GM19328 (cell line): ENCODE measurements at regions not wholly inside any gene's neighbourhood (a gene's known extent, or its start where the extent isn't known, plus 50 kb on each side); places are given as distances from the start of the nearest gene placed in this dataset.
"Not testable (repeated sequence)": the region's sequence is repeated elsewhere in the genome, so short reads cannot be mapped to it uniquely, and the experiment has no call there.

Experiments used
- ATAC-seq: cut with Tn5 transposase; IDR thresholded peaks from one replicate; pipeline ENCODE4 v1.9.1; 2021; ENCODE audit warnings: mild to moderate bottlenecking, moderate library complexity; ENCODE audit not compliant: unreplicated experiment

- no peak for ATAC-seq
These were observed 91.9 kb downstream of the FCRL5 start for GRCh38 chr1:157460381-157460780.

GRCh38 chr1:157457279-157457678 lies 95.0 kb downstream of the FCRL5 start:
- no peak for ATAC-seq

DNA sequence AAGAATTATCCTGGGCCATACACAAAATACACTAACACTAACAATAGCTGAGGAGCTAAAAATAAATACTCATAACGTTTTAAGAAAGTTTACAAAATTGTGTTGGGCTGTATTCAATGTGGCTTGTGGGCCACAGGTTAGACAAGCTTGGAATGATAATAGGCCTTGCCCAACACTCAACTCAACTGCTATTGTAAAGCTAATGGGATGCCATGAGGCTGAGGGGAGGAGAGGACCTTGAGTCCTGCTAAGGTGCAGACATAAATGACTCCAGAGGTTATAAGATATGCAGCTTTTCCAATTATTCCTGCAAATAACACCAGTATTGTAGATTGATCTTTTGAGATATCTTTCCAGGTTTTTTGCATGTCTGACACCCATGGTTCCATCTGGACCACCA lies 97.0 kb downstream of the FCRL5 start:
- ATAC-seq = no peak

DNA sequence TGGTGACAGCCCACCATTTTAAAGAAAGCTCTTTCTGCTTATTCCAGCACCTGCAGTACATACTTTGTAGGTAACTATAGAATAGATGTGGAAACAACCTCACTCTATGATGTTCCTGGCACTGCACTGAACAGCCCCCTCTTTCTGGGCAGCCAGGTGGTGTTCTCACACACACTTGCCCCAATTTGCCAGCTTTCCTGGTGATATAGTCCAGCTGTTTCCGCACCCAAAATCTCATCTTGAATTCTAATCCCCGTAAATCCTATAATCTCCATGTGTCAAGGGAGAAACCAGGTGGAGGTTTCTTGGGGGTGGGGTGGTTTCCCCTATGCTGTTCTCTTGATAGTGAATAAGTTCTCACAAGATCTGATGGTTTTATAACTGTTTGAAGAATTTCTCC lies 102.2 kb downstream of the FCRL5 start:
- no peak for ATAC-seq

DNA sequence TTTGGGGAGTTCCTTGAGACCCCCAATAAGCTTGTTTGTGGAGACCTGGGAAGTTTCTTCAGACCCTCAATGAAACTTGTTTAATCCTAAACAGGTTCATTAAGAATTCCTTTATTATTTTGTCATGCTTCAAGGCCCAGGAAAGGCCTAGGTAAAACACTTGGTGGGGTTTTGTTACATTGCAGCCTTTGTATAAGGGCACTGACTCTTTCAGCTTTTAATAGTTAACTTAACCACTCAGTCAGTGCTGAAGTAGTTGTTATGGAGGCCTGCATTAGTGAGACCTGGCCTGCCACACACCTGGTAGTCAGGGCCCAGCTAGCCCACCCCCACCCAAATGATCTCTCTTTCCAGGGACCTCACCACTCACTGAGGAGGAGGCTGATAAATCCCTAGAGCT lies 103.7 kb downstream of the FCRL5 start:
- ATAC-seq = no peak

DNA sequence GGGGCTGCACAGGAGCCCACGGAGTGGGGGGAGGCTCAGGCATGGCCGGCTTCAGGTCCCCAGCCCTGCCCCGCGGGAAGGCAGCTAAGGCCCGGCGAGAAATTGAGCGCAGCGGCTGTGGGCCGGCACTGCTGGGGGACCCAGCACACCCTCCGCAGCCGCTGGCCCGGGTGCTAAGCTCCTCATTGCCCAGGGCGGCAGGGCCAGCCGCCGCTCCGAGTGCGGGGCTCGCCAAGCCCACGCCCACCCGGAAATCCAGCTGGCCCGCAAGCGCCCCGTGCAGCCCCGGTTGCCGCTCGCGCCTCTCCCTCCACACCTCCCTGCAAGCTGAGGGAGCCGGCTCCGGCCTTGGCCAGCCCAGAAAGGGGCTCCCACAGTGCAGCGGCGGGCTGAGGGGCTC lies 106.0 kb downstream of the FCRL5 start:
- ATAC-seq = not testable (repeated sequence)

DNA sequence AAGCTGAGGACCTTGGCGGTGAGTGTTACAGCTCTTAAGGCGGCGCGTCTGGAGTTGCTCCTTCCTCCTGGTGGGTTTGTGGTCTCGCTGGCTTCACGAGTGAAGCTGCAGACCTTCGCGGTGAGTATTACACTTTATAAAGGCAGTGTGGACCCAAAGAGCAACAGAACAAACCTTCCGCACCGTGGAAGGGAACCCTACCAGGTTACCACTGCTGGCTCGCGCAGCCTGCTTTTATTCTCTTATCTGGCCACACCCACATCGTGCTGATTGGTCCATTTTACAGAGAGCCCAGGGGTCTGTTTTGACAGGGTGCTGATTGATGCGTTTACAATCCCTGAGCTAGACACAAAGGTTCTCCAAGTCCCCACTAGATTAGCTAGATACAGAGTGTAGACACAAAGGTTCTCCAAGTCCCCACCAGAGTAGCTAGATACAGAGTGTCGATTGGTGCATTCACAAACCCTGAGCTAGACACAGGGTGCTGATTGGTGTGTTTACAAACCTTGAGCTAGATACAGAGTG lies 106.6 kb downstream of the FCRL5 start:
- ATAC-seq = not testable (repeated sequence)

DNA sequence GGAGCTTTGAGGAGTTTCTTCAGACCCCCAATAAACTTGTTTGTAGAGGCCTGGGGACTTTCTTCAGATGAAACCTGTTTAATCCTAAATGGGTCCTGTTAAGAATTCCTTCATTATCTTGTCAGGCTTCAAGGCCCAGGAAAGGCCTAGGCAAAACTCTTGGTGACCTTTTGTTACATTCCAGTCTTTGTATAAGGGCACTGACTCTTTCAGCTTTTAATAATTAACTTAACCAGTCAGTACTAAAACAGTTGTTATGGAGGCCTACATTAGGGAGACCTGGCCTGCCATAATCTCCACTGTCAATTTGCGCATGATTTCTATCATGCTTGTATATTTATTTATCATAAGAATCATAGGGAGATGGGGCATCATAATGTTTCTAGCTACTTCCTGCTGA lies 110.2 kb downstream of the FCRL5 start:
- no peak for ATAC-seq

DNA sequence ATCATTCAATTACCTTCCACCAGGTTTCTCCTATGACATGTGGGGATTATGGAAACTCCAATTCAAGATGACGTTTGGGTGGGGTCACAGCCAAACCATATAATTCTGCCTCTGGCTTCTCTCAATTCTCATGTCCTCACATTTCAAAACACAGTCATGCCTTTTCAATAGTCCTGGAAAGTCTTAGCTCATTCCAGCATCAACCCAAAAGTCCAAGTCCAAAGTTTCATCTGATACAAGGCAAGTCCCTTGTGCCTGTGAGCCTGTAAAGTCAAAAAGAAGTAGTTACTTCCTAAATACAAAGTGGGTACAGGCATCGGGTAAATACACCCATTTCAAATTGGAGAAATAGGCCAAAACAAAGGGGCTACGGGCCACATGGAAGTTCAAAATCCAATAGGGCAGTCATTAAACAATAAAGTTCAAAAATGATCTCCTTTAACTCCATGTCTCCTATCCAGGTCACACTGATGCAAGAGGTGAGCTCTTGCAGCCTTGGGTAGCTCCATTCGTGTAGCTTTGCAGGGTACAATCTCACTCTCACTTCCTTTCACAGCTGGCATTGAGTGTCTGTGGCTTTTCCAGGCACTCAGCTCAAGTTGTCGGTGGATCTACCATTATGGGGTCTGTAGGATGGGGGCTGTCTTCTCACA lies 112.9 kb downstream of the FCRL5 start:
- no peak for ATAC-seq

GRCh38 chr1:157438613-157439012 lies 113.7 kb downstream of the FCRL5 start:
- no peak for ATAC-seq

- ATAC-seq = no peak
These were observed 114.2 kb downstream of the FCRL5 start for GRCh38 chr1:157438146-157438545.

GRCh38 chr1:157437296-157437695 lies 115.0 kb downstream of the FCRL5 start:
- no peak for ATAC-seq

GRCh38 chr1:157431751-157432150 lies 120.6 kb downstream of the FCRL5 start:
- no peak for ATAC-seq

- no peak for ATAC-seq
These were observed 122.6 kb downstream of the FCRL5 start for GRCh38 chr1:157429601-157430240.

GRCh38 chr1:157423764-157424163 lies 128.6 kb downstream of the FCRL5 start:
- ATAC-seq = not testable (repeated sequence)

GRCh38 chr1:157419845-157420542 lies 132.3 kb downstream of the FCRL5 start:
- ATAC-seq = no peak

DNA sequence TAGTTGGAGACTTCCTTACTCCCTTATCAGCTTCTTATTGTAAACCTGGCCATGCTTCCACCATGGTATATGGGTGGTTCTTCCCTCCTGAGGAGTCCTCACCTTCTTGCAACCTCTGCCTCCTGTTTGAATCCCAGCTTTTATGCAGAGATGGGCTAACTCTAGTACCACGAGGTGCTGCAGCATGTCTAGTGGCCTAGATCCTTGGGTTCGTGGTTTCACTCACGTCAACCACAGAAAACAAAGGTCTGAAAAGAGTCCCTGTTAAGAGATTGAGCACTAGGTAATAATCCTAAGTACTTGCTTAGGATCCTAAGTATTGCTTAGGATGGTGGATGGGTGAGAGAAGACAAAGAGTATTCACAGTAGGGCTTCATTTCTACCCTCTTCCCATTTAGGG lies 133.7 kb downstream of the FCRL5 start:
- no peak for ATAC-seq

- ATAC-seq = no peak
These were observed 134.1 kb downstream of the FCRL5 start for GRCh38 chr1:157418231-157418630.

GRCh38 chr1:157415661-157416060 lies 136.7 kb downstream of the FCRL5 start:
- no peak for ATAC-seq

DNA sequence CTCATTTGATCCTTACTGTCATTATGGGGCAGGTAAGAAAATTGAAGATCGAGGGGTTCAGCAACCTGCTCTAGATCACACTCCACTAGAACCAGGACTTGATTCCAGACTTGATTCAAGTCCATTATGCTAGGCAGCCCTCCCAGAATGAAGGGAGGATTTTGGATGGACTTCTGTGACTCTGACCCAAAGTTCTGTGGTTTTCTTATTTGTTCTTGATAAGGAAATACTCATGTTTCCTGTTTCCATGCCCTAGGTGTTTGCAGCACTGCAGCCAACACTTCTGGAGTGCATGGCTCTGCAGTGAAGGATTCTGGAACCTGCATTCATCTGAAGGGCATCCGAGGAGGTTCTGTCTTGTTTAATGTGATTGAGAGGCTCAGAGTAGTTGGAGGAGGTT lies 140.0 kb downstream of the FCRL5 start:
- ATAC-seq = no peak

- no peak for ATAC-seq
These were observed 140.5 kb downstream of the FCRL5 start for GRCh38 chr1:157411769-157412168.

DNA sequence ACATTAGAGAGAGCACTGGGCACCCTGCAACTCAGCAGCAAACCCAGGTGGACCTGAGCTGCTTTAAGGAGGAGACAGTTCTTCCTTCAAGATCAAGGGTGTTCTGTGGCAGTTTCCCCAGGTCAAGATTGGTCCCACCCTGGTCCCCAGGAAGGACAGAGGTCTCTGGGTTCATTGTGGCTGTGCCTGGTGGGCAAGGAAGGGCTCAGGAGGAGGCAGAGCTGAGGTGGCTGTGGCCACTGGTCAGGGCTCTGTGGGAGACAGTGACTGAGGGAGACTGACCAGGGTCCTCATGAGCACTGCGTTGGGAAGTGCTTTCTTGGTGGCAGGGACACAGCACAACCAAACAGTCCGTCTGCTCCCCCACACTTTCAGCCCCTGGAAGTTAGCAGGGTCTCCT lies 141.3 kb downstream of the FCRL5 start:
- no peak for ATAC-seq
